Nephron (organoid): ENCODE measurements at regions not wholly inside any gene's neighbourhood (a gene's known extent, or its start where the extent isn't known, plus 50 kb on each side); places are given as distances from the start of the nearest gene placed in this dataset.
A peak's percentile ranks its signal among the peaks of the same experiment; 100 is the strongest.

Source experiments
- H3K27ac Mint-ChIP-seq, 3 experiments: 2 replicates each; pipeline ENCODE4 v1.8.0; 2020; ENCODE audit warnings: mixed read lengths in 3 of 3, mild to moderate bottlenecking in 2 of 3, moderate library complexity in 1 of 3
- H3K27me3 Mint-ChIP-seq: 2 replicates; pipeline ENCODE4 v1.8.0; 2021; ENCODE audit warnings: low read depth, mild to moderate bottlenecking, moderate library complexity, mixed read lengths
- H3K36me3 Mint-ChIP-seq: 2 replicates; pipeline ENCODE4 v1.8.0; 2020; ENCODE audit warnings: low read depth, mixed read lengths
- H3K4me1 Mint-ChIP-seq: 2 replicates; pipeline ENCODE4 v1.8.0; 2020; ENCODE audit warnings: mixed read lengths
- H3K4me3 Mint-ChIP-seq, 3 experiments: 2 replicates each; pipeline ENCODE4 v1.8.0; 2020; ENCODE audit warnings: mild to moderate bottlenecking in 3 of 3, mixed read lengths in 3 of 3, moderate library complexity in 2 of 3
- H3K9me3 Mint-ChIP-seq: 2 replicates; pipeline ENCODE4 v1.8.0; 2020; ENCODE audit warnings: mixed read lengths
- TF ChIP-seq, protein P1 (sequence below), 3 experiments: fragments of 200-600 bp; sonication (generic); IDR thresholded peaks; one replicate each; pipeline ENCODE4 v1.5.0; 2021; ENCODE audit warnings: antibody characterized with exemption in 3 of 3; ENCODE audit not compliant: unreplicated experiment in 3 of 3

DNA sequence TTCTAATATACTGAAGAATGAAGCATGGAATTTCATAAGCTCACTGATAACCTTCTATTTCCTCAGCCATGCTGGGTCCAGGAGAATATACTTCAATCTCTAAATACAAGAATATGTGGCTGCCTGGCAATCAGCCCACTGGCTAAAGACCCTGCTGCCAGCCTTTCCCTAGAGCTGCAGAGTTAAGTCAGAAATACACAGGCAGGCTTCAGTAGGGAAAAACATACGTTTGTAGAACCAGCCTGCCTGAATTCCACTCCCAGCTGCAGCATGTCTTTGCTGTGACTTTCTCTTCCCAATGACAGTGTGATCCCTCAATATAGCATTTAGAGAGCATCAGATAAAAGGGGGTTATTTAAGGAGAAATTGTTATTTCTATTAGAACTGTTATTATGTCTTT lies 289.1 kb downstream of the PCDH19 start:
- Mint-ChIP-seq H3K36me3 (no peaks in the 10 kb centered on the region), H3K9me3 (no peaks in the 10 kb centered on the region), H3K27me3 (no peaks in the 10 kb centered on the region), H3K4me3 (no peak overlapping the region), H3K4me1 (peaks cover 22% of the 10 kb centered on the region), H3K27ac (peak overlapping the region in 2 of 3 experiments; percentile 11 to 40)
- TF ChIP-seq, protein P1, sequence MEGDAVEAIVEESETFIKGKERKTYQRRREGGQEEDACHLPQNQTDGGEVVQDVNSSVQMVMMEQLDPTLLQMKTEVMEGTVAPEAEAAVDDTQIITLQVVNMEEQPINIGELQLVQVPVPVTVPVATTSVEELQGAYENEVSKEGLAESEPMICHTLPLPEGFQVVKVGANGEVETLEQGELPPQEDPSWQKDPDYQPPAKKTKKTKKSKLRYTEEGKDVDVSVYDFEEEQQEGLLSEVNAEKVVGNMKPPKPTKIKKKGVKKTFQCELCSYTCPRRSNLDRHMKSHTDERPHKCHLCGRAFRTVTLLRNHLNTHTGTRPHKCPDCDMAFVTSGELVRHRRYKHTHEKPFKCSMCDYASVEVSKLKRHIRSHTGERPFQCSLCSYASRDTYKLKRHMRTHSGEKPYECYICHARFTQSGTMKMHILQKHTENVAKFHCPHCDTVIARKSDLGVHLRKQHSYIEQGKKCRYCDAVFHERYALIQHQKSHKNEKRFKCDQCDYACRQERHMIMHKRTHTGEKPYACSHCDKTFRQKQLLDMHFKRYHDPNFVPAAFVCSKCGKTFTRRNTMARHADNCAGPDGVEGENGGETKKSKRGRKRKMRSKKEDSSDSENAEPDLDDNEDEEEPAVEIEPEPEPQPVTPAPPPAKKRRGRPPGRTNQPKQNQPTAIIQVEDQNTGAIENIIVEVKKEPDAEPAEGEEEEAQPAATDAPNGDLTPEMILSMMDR (IDR thresholded peaks at IDR 0.05; ENCODE audit: unreplicated experiment in 3 of 3): no peak

DNA sequence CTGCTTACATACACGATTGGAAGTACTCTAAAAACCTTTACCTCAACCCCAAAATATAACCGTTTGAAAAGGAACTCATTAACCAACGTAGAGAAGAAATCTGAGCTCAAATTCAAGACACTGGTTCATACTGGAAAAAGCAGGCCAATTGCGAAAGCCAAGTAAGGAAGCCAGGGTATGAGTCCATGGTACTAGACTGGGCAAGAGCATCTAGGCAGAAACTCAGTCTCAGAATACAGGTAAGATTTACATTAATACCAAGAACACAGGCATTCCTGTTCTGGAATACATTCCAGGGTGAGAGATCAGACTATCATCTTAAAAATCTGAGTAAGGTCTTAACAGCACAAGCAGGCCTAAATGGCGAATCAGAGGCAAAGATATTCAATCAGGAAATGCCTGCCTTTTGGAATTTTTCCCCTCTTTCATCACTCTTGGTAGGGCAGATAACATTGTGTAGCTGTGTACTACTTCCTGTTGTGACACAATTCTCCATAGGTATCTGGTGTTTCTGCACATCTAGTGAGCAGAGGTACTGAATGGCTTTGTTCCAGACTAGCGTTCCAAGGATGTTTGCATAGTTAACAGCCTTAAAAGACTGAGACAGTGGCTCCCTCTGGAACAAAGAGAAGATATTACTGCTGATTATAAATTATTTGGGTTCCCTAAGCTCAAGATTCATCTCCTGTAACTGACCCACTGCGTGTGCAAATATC lies 311.3 kb downstream of the PCDH19 start:
- no peak overlapping the region for H3K4me3 Mint-ChIP-seq
- no peak overlapping the region for H3K27ac Mint-ChIP-seq
- peaks cover 12% of the 10 kb centered on the region for H3K9me3 Mint-ChIP-seq
- no peaks in the 10 kb centered on the region for H3K36me3 Mint-ChIP-seq
- TF ChIP-seq, protein P1 (IDR thresholded peaks at IDR 0.05; ENCODE audit: unreplicated experiment in 3 of 3): no peak
- H3K27me3 Mint-ChIP-seq: no peaks in the 10 kb centered on the region
- peaks cover 10% of the 10 kb centered on the region for H3K4me1 Mint-ChIP-seq

DNA sequence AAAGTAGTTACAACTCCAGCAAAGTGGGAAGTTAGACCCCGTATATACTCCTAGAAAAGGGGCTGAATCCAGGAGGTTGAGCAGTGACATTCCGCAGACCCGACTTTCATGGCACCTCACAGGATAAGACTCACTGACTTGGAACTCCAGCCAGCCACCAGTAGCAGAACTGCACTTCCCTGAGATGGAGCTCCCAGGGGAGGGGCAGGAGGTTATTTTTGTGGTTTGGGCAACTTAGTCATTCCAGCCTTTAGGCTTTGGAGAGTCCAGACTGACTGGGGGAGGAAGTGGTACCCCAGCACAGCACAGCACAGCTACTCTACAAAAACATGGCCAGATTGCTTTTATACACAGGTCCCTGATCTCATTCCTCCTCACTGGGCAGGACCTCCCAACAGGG lies 319.1 kb downstream of the PCDH19 start:
- no peaks in the 10 kb centered on the region for H3K36me3 Mint-ChIP-seq
- TF ChIP-seq, protein P1 (IDR thresholded peaks at IDR 0.05; ENCODE audit: unreplicated experiment in 3 of 3): no peak
- no peaks in the 10 kb centered on the region for H3K4me1 Mint-ChIP-seq
- no peak overlapping the region for H3K4me3 Mint-ChIP-seq
- peaks cover 3% of the 10 kb centered on the region for H3K27me3 Mint-ChIP-seq
- peaks cover 36% of the 10 kb centered on the region for H3K9me3 Mint-ChIP-seq
- H3K27ac Mint-ChIP-seq: no peak overlapping the region

DNA sequence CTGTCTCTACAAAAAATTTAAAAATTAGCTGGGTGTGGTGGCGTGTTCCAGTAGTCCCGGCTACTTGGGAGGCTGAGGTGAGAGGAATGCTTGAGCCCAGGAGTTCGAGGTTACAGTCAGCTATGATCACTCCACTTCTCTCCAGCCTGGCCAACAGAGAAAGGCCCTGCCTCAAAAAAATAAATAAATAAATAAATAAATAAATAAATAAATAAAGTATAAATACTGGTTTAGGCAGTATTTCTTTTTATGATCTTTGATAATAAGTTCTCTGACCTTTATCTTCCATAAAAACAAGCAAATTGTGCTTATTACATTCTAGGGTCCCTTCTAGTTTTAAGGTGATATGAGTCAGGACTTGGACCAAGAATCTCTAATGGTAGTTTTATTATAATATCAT lies 320.3 kb downstream of the PCDH19 start:
- Mint-ChIP-seq H3K27ac (no peak overlapping the region), H3K27me3 (peaks cover 3% of the 10 kb centered on the region), H3K36me3 (no peaks in the 10 kb centered on the region), H3K4me1 (no peaks in the 10 kb centered on the region), H3K9me3 (peaks cover 34% of the 10 kb centered on the region), H3K4me3 (no peak overlapping the region)
- TF ChIP-seq, protein P1 (IDR thresholded peaks at IDR 0.05; ENCODE audit: unreplicated experiment in 3 of 3): no peak

DNA sequence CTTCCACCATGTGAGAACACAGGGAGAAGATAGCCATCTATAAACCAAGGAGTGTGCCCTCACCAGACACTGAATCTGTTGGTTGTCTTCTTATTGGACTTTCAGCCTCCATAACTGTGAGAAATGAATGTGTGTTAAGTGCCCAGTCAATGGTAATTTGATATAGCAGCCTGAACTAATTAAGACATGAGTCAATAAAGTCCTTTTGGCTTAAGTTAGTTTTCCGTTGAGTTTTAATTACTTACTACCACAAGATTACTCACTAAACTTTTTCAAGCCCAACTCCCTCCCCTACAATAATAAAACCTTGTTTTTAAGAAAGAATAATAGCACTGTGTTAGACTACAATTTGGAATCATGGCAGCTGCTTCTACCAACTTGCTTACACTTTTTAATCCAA lies 324.2 kb downstream of the PCDH19 start:
- Mint-ChIP-seq H3K9me3 (peaks cover 8% of the 10 kb centered on the region), H3K27me3 (no peaks in the 10 kb centered on the region), H3K4me1 (no peaks in the 10 kb centered on the region), H3K27ac (no peak overlapping the region), H3K4me3 (no peak overlapping the region), H3K36me3 (no peaks in the 10 kb centered on the region)
- TF ChIP-seq, protein P1 (IDR thresholded peaks at IDR 0.05; ENCODE audit: unreplicated experiment in 3 of 3): no peak

DNA sequence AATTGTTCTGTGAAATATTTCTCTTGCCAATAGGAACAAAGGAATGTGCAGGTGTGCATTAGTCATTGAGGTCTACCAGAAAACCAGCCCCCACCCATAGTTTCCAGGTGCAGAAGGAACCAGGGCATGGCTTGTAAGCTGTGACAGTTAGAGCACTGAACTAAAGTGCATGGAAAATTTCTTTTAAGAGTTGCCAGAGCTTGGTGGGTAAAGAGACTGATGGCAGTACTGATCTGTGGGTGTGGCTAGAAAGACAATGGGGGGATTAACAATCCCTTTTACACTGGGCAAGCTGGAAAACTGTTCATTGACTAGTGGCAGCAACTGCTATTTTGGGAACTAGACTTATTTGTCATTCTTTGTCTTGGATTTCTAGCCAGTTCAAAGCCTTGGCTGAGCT lies 326.9 kb downstream of the PCDH19 start:
- Mint-ChIP-seq H3K4me3 (no peak overlapping the region), H3K27me3 (no peaks in the 10 kb centered on the region)
- TF ChIP-seq, protein P1 (IDR thresholded peaks at IDR 0.05; ENCODE audit: unreplicated experiment in 3 of 3): no peak

More for the DNA sequence above, 326.9 kb downstream of the PCDH19 start:
- Mint-ChIP-seq H3K9me3 (peaks cover 8% of the 10 kb centered on the region), H3K4me1 (no peaks in the 10 kb centered on the region), H3K36me3 (no peaks in the 10 kb centered on the region), H3K27ac (no peak overlapping the region)
